Gastrocnemius medialis (tissue), 4 donors: ENCODE measurements at regions not wholly inside any gene's neighbourhood (a gene's known extent, or its start where the extent isn't known, plus 50 kb on each side); places are given as distances from the start of the nearest gene placed in this dataset.

ENCODE experiments used
- CTCF ChIP-seq, 5 experiments: fragments of 450-650 bp in 3 of 5; fragments of 200-600 bp in 2 of 5; sonication (generic) in 2 of 5; IDR thresholded peaks in 4 of 5; conservative IDR thresholded peaks in 1 of 5; 1 replicate in 4 of 5; 2 replicates in 1 of 5; pipeline ENCODE4 v1.5.1; 2016 to 2019; ENCODE audit warnings: antibody characterized with exemption in 5 of 5, mild to moderate bottlenecking in 3 of 5, moderate library complexity in 3 of 5
- POLR2A ChIP-seq, 2 donors: fragments of 450-650 bp; IDR thresholded peaks; one replicate each; pipeline ENCODE4 v1.6.1; 2017; ENCODE audit warnings: antibody characterized with exemption in 2 of 2, mild to moderate bottlenecking in 2 of 2, moderate library complexity in 2 of 2

- TF ChIP-seq CTCF (IDR thresholded peaks at IDR 0.05 in 4 of 5, conservative IDR thresholded peaks at IDR 0.05 in 1 of 5) = no peak
- TF ChIP-seq POLR2A (IDR thresholded peaks at IDR 0.05) = no peak
These were observed 867.6 kb downstream of the EPHA3 start for GRCh38 chr3:89974903-89975519.
